GM06990 (cell line): ENCODE measurements at regions not wholly inside any gene's neighbourhood (a gene's known extent, or its start where the extent isn't known, plus 50 kb on each side); places are given as distances from the start of the nearest gene placed in this dataset.

Experiments used
- DNase-seq: peaks from one replicate; pipeline ENCODE4 v3.0.0-alpha.2; 2011; ENCODE audit not compliant: insufficient read length; ENCODE audit errors: extremely low read depth
- H3K27me3 ChIP-seq: replicated peaks from 2 replicates; pipeline ENCODE4 v1.6.0; 2011; ENCODE audit warnings: low read length; ENCODE audit not compliant: control insufficient read depth, insufficient read depth
- H3K36me3 ChIP-seq: 2 replicates; pipeline ENCODE4 v1.5.1; 2011; ENCODE audit warnings: low read length; ENCODE audit not compliant: control insufficient read depth, insufficient read depth
- H3K4me3 ChIP-seq: replicated peaks from 2 replicates; pipeline ENCODE4 v1.5.1; 2011; ENCODE audit warnings: low read depth, mild to moderate bottlenecking, control low read depth, low read length
- TF ChIP-seq, protein P1 (sequence below): IDR thresholded peaks from 2 replicates; pipeline ENCODE4 v1.5.1; 2011; ENCODE audit warnings: low read length, control low read depth, mild to moderate bottlenecking, inconsistent platforms; ENCODE audit not compliant: insufficient read depth, poor library complexity, severe bottlenecking

DNA sequence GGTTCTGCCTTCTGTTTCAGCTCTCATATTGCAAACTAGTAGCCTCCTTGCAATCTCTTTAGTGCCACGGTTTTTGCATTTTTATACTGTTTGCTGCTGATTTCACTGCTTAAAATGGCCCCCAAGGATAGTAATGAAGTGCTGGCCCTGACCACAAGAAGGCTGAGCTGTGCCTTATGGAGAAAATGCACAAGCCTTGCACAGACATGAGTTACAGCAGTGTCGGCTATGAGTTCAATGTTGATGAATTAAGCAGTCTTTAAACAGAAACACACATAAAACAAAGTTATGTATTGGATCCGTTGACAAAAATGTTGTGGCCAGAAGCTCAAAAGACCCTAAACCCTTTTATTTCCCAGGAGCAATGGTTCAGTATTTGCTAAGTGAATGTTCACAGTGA lies 210.6 kb upstream of the DYNLRB2 start:
- Histone ChIP-seq H3K4me3 (no peak overlapping the region), H3K27me3 (peaks cover 5% of the 10 kb centered on the region), H3K36me3 (no peaks in the 10 kb centered on the region)
- TF ChIP-seq, protein P1, sequence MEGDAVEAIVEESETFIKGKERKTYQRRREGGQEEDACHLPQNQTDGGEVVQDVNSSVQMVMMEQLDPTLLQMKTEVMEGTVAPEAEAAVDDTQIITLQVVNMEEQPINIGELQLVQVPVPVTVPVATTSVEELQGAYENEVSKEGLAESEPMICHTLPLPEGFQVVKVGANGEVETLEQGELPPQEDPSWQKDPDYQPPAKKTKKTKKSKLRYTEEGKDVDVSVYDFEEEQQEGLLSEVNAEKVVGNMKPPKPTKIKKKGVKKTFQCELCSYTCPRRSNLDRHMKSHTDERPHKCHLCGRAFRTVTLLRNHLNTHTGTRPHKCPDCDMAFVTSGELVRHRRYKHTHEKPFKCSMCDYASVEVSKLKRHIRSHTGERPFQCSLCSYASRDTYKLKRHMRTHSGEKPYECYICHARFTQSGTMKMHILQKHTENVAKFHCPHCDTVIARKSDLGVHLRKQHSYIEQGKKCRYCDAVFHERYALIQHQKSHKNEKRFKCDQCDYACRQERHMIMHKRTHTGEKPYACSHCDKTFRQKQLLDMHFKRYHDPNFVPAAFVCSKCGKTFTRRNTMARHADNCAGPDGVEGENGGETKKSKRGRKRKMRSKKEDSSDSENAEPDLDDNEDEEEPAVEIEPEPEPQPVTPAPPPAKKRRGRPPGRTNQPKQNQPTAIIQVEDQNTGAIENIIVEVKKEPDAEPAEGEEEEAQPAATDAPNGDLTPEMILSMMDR = no peak
- DNase-seq = no peak

DNA sequence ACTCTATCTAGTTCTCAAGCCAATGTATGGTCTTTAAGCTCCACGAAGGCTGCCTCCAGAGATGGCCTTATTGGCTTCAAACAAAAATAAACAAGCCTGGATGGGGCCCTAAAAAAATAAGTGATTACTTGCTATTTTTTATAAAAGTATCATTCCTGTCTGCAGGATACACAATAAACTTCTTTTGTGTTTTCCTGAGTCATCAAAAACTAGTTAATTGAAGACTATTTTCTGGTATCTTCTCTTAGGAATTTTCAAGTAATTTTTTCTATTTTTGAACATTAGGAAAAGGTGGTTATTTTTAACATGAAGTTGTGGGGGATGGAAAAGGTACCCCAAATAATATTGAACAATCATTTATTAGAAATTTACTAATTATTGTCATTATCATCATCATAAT lies 213.1 kb upstream of the DYNLRB2 start:
- TF ChIP-seq, protein P1 = no peak
- Histone ChIP-seq H3K36me3 (no peaks in the 10 kb centered on the region), H3K4me3 (no peak overlapping the region), H3K27me3 (peaks cover 5% of the 10 kb centered on the region)
- DNase-seq = no peak

GRCh38 chr16:80324371-80324770 lies 216.4 kb upstream of the DYNLRB2 start:
- H3K27me3 ChIP-seq = peaks cover 5% of the 10 kb centered on the region
- no peak overlapping the region for H3K4me3 ChIP-seq
- H3K36me3 ChIP-seq = no peaks in the 10 kb centered on the region
- no peak for DNase-seq
- TF ChIP-seq, protein P1 = no peak

DNA sequence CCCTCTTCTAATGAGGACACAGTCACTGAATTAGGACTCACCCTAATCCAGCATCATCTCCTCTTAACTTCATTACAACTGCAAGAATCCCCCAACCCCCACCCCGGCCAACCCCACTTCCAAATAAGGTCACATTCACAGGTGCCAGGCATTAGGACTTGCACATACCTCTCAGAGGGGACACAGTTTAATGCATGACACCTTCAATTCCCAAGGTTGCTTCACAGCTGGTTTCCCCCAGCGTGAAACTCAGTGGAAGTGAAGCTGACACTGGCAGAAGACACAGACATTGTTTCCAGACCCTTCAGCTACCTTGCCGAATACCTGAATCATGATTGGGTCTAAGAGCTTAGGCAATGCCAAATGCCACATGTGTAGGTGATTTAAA lies 217.0 kb upstream of the DYNLRB2 start:
- TF ChIP-seq, protein P1 = no peak
- DNase-seq = no peak
- Histone ChIP-seq H3K27me3 (peaks cover 1% of the 10 kb centered on the region; the same call in 1 of the 2 replicates), H3K4me3 (no peak overlapping the region), H3K36me3 (no peaks in the 10 kb centered on the region)

DNA sequence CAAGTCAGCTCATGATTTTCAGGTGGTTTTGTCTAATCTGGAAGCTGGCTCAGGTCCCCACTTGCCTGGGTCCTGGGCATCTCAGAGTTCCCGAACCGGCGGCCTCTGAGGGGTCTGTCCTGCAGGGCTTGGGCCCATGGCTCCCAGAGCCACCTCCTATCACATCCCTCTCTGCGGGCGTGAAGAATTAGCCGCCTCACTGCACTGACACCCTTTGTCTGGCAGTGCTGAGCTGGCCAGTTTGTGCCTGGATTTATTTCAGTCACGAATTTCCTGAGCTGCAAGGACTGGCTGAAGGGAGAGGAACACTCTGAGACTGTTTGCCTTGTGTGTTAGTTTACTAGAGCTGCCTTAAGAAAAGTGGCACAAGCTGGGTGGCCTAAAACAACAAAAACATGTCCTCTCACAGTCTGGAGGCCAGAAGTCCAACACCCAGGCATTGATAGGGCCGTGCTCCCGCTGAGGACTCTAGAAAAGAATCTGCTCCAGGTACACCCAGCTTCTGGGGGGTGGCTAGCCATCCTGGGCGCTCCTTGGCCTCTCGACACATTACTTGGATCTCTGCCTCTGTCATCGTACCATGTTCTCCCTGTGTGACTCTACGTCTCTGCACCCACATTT lies 217.5 kb upstream of the DYNLRB2 start:
- peaks cover 1% of the 10 kb centered on the region; the same call in 1 of the 2 replicates for H3K27me3 ChIP-seq
- TF ChIP-seq, protein P1 = no peak
- no peak for DNase-seq
- H3K36me3 ChIP-seq = no peaks in the 10 kb centered on the region
- no peak overlapping the region for H3K4me3 ChIP-seq

- DNase-seq = no peak
- Histone ChIP-seq H3K27me3 (no peaks in the 10 kb centered on the region; the same call in none of the 2 replicates), H3K36me3 (no peaks in the 10 kb centered on the region), H3K4me3 (no peak overlapping the region)
- TF ChIP-seq, protein P1 = peak; percentile 39
These were observed 221.6 kb upstream of the DYNLRB2 start for GRCh38 chr16:80319181-80319580.
